COLO829 (cell line): ENCODE measurements at regions not wholly inside any gene's neighbourhood (a gene's known extent, or its start where the extent isn't known, plus 50 kb on each side); places are given as distances from the start of the nearest gene placed in this dataset.

Experiments
- DNase-seq: peaks from one replicate; pipeline ENCODE4 v3.0.0; 2012; ENCODE audit warnings: low spot score

GRCh38 chr17:62882284-62882683, 74.2 kb upstream of the MARCHF10 start:
- no peak for DNase-seq

- no peak for DNase-seq
Measured at GRCh38 chr17:62880120-62880519, 72.0 kb upstream of the MARCHF10 start.

- DNase-seq, result no peak
Measured at GRCh38 chr17:62876673-62877405, 68.7 kb upstream of the MARCHF10 start.

DNA sequence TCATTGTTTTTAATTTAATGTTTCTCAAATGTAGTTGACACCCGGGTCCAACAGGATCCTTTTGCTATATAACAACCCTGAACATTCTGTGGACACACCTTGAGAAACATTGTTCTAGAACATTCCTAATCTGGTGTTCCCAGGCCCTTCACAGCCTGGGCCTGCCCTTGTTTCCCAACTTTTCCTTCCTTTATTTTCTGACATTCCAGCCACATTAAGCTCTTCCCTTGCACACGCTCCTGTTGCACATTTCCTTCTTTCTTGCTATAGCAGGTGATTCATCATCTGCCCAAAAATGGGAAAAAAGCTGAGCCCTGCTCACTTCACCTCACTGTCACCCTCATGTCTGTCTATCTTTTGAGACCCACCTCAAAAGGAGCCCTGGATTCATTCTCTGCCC, 67.9 kb upstream of the MARCHF10 start:
- DNase-seq, result no peak

- no peak for DNase-seq
Measured at GRCh38 chr17:62875296-62875695, 67.2 kb upstream of the MARCHF10 start.

DNA sequence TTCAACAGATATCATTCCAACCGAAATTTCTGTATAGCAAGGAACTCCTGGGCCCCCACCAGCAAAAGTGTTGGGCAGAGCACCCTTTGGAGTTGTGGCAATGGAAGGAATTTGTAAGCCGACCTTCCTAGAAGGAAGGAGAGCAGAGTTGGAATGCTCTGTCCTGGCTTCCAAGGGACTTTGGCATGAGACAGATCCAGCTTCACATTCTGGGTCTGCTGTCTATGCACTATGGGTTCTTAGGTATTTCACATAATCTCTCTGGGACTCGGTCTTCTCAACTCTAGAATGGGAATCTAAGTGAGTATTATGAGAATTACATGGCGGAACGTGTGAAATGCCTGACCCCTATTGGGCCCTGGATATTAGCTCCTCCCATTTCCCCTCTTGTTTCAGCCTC, 63.2 kb upstream of the MARCHF10 start:
- no peak for DNase-seq

DNA sequence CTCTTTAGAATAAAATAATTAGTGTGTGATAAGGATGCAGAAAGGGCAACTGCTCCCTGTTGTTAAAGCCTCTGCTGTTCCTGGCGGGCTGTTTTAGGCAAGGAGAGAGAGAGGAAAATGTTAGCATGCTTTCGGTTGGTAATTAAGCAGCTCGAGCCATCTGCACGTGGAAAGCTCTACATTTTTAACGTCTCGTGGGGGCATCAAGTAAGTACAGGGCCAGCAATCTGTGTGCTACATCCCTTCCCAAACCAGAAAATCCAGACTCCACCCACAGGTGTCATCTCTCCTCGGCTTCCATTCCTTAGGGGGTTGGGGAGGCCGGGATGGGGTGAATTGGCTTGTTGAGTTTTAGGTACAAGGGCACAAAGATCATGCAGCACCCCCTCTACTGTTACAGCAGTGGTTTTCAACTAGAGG, 62.4 kb upstream of the MARCHF10 start:
- no peak for DNase-seq

- DNase-seq, result peak; percentile 28
Measured at GRCh38 chr17:62870030-62870541, 62.0 kb upstream of the MARCHF10 start.

DNA sequence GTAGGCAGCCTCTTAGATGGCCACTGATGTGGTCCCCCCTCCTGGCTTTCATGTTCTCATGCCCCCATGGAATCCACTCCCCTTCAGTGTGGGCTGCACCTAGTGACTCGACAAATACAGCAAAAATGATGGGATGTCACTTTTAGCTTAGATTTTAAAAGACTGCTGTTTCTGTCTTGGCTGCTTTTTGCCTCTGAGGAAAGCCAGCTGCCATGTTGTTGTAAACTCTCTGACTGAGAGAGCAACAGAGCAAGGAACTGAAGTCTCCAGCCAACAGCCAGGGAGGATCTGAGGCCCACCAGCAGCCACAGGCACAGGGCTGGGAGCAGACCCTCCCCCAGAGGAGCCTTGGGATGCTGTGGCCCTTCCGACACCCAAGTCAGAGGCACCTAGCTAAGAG, 60.6 kb upstream of the MARCHF10 start:
- no peak for DNase-seq

- no peak for DNase-seq
Measured at GRCh38 chr17:62868008-62868407, 59.9 kb upstream of the MARCHF10 start.

DNA sequence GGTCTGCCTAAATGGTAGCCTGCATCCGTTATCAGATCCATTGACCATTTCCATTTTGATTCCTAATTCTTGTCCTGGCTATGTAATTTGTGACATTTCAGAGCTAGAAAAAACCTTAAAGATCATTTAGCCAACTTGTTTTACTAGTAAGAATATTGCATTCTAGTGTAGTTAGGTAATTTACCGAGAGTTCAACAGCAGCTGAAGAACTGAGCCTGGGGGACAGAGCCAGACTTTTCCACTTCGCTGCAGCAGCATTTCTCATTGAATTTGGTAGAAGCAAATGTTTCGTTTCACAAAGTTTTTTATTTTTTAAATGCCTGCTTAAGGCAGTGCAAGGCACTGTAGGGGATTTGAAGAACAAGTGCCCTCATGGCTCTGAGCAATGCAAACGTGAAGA, 59.2 kb upstream of the MARCHF10 start:
- no peak for DNase-seq

DNA sequence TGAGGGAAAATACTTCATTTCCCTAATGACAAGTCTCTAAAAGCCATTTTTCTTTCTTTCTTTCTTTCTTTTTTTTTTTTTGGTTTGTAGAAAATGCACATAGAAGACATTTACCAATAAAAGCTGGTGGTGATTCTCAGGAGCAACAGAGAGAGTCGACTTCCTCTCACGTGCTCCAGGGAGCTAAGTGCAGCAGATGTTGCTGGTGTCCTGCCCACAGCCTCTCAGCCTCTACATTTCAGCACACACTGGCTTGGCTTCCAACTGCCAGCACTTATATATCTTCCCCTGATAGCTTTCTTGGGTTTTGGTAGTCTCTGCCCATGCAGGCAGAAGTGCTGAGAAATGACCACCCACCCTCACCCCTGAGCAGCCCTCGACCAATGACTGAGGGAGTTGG, 58.4 kb upstream of the MARCHF10 start:
- no peak for DNase-seq

DNA sequence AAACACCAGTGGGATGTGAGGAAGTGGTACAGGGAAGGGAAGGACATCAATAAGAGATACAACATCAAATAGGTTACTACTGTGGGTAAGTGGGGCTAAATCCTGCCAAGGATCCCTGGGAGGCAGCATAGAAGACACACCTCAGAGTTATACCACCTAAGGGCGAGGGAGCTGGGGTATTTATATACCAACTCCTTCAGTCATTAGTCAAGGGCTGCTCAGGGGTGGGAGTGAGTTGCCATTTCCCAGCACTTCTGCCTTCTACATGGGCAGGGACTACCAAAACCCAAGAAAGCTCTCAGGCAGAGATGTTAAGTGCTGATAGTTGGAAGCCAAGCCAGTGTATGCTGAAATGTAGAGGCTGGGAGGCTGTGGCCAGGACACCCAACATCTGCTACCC, 57.5 kb upstream of the MARCHF10 start:
- no peak for DNase-seq

DNA sequence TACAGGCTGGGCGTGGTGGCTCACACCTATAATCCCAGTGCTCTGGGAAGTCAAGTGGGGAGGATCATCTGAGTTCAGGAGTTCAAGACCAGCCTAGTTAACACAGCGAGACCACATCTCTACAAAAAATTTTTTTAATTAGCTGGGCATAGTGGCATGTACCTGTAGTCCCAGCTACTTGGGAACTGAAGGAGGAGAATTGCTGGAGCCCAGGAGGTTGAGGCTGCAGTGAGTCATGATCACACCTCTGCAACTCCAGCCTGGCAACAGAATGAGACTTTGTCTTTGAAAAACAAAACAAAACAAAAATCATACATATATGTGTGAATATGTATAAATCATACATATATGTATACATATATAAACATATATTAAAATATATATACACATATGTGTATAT, 54.1 kb upstream of the MARCHF10 start:
- no peak for DNase-seq

DNA sequence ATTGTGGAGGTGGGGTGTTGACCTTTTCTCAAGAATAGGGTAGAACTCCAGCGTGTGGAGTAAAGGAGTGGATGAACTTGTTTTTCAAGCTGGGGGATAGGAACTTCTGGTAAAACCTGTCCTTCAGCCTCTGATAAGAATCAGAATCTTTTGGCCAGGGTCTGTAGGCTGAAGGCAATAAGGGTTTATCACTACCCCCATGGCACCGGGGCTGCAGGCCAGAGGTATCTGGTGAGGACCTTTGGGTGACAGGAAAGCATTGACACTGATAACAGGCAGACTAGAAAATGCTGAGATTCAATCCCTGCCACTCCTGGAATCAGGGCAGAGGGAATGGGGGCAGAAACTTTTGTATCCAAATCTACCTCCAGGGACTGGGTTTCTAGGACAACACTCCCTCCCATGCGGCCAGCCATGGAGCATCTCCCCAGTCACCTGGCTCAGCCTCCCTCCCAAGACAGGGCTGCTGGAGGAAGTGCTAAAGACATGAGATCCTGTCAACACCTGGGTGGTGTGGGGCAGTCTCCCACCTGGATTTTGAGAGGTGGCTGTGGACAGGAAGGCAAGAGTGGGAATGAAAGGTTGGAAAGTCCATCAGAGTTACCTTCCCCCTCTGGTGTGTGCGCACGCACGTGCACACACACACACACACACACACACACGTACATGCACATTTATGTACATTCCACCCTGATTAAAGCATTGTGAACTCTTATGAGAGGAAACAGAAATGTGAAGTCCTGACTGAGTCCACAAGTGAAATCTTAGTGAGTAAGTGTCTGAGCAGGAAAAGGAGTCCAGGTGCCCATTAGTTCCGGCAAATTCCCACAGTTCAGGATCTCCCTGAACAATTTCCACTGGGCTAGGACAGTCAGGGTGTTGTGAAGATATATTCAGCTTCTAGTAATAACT, 53.1 kb upstream of the MARCHF10 start:
- DNase-seq, result no peak

GRCh38 chr17:62859146-62859545, 51.0 kb upstream of the MARCHF10 start:
- no peak for DNase-seq
